CD4-positive, alpha-beta T cell (primary cell): ENCODE measurements at regions not wholly inside any gene's neighbourhood (a gene's known extent, or its start where the extent isn't known, plus 50 kb on each side); places are given as distances from the start of the nearest gene placed in this dataset.

Source experiments
- ATAC-seq: fragments of 200-7000 bp; cut with Tn5 transposase; one replicate; pipeline ENCODE4 v1.10.0; 2022; ENCODE audit warnings: mild to moderate bottlenecking; ENCODE audit not compliant: poor library complexity
- CTCF ChIA-PET: fragments of 350-600 bp; sonication (Branson Sonifier 250); formaldehyde crosslinking; loops from one replicate; lab custom pipeline; 2021; ENCODE audit warnings: antibody characterized with exemption, inconsistent platforms; lab: Charles Lee
- POLR2A ChIA-PET: fragments of 350-600 bp; sonication (Branson Sonifier 250); formaldehyde crosslinking; loops from one replicate; lab custom pipeline; 2021; ENCODE audit warnings: antibody characterized with exemption, inconsistent platforms; lab: Charles Lee
- DNase-seq, 14 experiments: peaks; one replicate each; pipeline ENCODE4 v3.0.0-alpha.2; 2013 to 2020; ENCODE audit warnings: mixed read lengths in 2 of 14
- H3K27ac ChIP-seq, 2 donors: one replicate each; pipeline versions ENCODE4 v1.5.1 to v1.7.0; 2013; ENCODE audit warnings: low read length in 2 of 2, low read depth in 1 of 2, mild to moderate bottlenecking in 1 of 2
- H3K27me3 ChIP-seq, 2 experiments: 1 replicate in 1 of 2; 2 replicates in 1 of 2; pipeline versions ENCODE4 v1.6.1 to v1.7.0; 2013; ENCODE audit warnings: low read length in 2 of 2, control low read depth in 1 of 2, mild to moderate bottlenecking in 1 of 2, moderate library complexity in 1 of 2; ENCODE audit not compliant: insufficient read depth in 2 of 2, control insufficient read depth in 1 of 2
- H3K36me3 ChIP-seq: one replicate; pipeline ENCODE4 v1.6.1; 2013; ENCODE audit warnings: low read length, control low read depth; ENCODE audit not compliant: insufficient read depth
- H3K4me1 ChIP-seq: one replicate; pipeline ENCODE4 v1.6.1; 2013; ENCODE audit warnings: low read length, control low read depth; ENCODE audit not compliant: insufficient read depth
- H3K4me3 ChIP-seq: one replicate; pipeline ENCODE4 v1.5.1; 2013; ENCODE audit warnings: mild to moderate bottlenecking, low read length, moderate library complexity
- H3K9me3 ChIP-seq, 2 experiments: 1 replicate in 1 of 2; 2 replicates in 1 of 2; pipeline versions ENCODE4 v1.6.1 to v1.7.0; 2013; ENCODE audit warnings: low read length in 2 of 2, mild to moderate bottlenecking in 2 of 2, control low read depth in 1 of 2, moderate library complexity in 1 of 2; ENCODE audit not compliant: control insufficient read depth in 1 of 2, insufficient read depth in 1 of 2
- H3K27ac Mint-ChIP-seq: one replicate; pipeline ENCODE4 v1.8.0; 2020; ENCODE audit warnings: mixed read lengths
- H3K27me3 Mint-ChIP-seq: one replicate; pipeline ENCODE4 v1.8.0; 2021; ENCODE audit warnings: mixed read lengths
- H3K36me3 Mint-ChIP-seq: one replicate; pipeline ENCODE4 v1.8.0; 2021; ENCODE audit warnings: low read depth, mixed read lengths
- H3K4me1 Mint-ChIP-seq: one replicate; pipeline ENCODE4 v1.8.0; 2021; ENCODE audit warnings: low read depth, mixed read lengths
- H3K4me3 Mint-ChIP-seq: one replicate; pipeline ENCODE4 v1.8.0; 2020; ENCODE audit warnings: mild to moderate bottlenecking, mixed read lengths
- H3K9me3 Mint-ChIP-seq: one replicate; pipeline ENCODE4 v1.8.0; 2020; ENCODE audit warnings: mixed read lengths
- intact Hi-C, 2 experiments: fragments of 100-400 bp; cut with DNase I in 1 of 2; cut with micrococcal nuclease in 1 of 2; formaldehyde crosslinking; loops; one replicate each; pipeline versions ENCODE4 v1.15.1 to v1.9.0; 2023 to 2025; cut with DNase I, micrococcal nuclease
- TF ChIP-seq, protein P1 (sequence below): fragments of 200-600 bp; IDR thresholded peaks from one replicate; pipeline ENCODE4 v1.8.0; 2022; ENCODE audit warnings: antibody characterized with exemption, mild to moderate bottlenecking

DNA sequence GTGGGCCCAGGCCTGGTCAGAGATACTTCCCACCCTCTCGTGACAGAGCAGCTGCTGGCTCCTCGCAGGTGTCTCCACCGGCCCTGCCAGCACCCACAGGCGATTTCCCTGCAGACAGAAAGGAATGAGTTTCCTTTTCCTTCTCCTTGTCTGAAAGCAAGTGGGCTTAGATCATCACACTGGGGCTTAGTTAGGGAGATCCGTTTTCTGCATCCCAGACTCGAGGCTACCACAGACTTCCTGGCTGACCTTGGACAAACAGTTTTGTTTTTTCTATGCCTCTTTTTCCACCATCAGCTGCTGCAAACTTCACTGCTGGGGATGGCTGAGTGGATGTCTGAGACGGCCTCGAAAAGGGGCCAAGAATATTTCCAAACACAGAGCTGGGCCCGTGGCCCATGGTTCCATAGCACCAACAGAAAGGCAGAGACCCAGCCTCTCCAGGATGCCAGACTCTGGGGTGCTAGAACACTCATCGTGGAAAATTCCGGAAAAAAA is 86.5 kb downstream of the BANF2 start:
- DNase-seq (no peak), ATAC-seq (no peak)
- Mint-ChIP-seq H3K9me3 (no peaks in the 10 kb centered on the region), H3K4me3 (no peak overlapping the region), H3K4me1 (no peaks in the 10 kb centered on the region), H3K36me3 (no peaks in the 10 kb centered on the region), H3K27ac (no peak overlapping the region), H3K27me3 (no peaks in the 10 kb centered on the region)
- ChIA-PET POLR2A (no interaction called here), CTCF (no interaction called here)
- H3K27me3 ChIP-seq: peaks cover 0 to 2% of the 10 kb centered on the region in 2 experiments
- no peaks in the 10 kb centered on the region for H3K9me3 ChIP-seq
- intact Hi-C loops: no loop called here
- H3K27ac ChIP-seq: no peak overlapping the region
- no peak overlapping the region for H3K4me3 ChIP-seq
- TF ChIP-seq, protein P1, sequence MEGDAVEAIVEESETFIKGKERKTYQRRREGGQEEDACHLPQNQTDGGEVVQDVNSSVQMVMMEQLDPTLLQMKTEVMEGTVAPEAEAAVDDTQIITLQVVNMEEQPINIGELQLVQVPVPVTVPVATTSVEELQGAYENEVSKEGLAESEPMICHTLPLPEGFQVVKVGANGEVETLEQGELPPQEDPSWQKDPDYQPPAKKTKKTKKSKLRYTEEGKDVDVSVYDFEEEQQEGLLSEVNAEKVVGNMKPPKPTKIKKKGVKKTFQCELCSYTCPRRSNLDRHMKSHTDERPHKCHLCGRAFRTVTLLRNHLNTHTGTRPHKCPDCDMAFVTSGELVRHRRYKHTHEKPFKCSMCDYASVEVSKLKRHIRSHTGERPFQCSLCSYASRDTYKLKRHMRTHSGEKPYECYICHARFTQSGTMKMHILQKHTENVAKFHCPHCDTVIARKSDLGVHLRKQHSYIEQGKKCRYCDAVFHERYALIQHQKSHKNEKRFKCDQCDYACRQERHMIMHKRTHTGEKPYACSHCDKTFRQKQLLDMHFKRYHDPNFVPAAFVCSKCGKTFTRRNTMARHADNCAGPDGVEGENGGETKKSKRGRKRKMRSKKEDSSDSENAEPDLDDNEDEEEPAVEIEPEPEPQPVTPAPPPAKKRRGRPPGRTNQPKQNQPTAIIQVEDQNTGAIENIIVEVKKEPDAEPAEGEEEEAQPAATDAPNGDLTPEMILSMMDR: no peak
- H3K4me1 ChIP-seq: no peaks in the 10 kb centered on the region
- H3K36me3 ChIP-seq: no peaks in the 10 kb centered on the region
